Stimulated activated CD8-positive, alpha-beta memory T cell treated with anti-CD3 and anti-CD28 coated beads, Interleukin-12 subunit alpha, Interleukin-12 subunit beta, amount 100 ng/mL, for 24 hours (primary cell): ENCODE measurements at regions not wholly inside any gene's neighbourhood (a gene's known extent, or its start where the extent isn't known, plus 50 kb on each side); places are given as distances from the start of the nearest gene placed in this dataset.
"Not testable (repeated sequence)": the region's sequence is repeated elsewhere in the genome, so short reads cannot be mapped to it uniquely, and the experiment has no call there.

Experiments used
- DNase-seq: peaks from one replicate; pipeline ENCODE4 v3.0.0-alpha.2; 2020; ENCODE audit errors: extremely low read depth

DNA sequence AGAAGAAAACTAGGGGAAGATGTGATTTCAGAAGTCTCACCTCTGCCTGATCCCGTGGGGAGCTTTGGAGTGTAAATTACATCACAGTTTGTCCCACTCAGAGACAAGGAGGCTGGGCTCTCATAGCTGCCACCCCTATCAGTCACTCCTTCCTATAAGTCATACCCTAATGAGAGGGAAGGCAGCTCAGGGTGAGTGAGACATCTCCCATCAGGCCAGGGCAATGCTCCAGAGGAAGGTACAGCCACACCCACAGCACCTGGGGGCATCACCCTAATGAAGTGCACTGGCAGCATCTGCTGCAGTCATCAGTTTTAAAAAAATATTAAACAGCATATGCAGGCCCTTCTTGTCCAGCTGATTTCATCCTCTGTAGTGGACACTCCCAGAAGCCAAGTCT, 223.1 kb upstream of the NBPF12 start:
- DNase-seq, result not testable (repeated sequence)

DNA sequence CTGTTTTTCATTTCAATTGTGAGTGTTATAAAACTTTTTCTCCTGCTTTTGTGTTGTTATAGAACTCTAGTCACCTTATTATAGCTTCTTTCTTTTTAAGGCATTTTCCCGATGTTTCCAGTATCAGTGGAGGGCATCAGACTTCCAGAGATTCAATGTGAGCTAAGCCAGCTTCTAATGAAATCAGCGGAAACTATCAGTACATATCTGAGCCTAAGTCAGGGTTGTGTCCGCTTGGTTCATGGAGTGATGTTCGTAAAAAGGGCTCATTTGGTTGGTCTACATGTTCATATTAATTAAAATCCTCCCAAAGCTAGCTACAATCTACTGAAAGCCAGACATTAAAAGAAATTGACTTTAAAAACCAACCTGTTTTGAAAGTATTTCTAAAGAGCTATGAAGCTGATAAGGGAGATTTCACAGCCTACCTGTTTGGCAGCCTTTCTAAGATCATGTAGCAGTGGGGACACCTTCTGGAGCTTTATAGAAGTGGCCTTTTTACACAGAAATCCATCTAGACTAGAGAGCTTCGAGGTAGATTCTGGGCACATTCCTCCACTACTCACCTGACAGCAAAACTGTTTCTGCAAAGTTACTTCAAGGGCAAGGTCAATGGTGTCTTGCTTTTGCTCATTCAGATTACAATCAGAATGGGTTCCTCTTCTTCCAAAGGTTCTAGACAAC, 227.1 kb upstream of the NBPF12 start:
- not testable (repeated sequence) for DNase-seq

DNA sequence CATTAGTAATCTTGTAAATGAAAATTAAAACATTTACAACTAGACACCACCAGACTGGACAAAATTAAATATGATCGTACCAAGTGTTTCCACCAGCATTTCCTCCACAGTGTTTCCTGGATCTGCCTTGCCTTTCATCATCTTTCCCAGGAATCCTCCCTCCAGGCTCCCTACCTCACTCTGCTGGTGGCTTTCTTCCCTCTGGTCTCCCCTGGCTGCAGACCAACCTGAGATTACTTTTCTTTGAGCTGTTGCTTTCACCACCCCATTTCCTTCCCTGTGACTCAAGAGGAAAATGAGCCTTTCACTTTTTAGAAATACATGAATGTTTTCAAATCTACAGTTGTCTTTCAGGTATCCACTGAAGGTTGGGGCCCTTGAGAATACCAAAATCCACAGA, 228.8 kb upstream of the NBPF12 start:
- DNase-seq, result not testable (repeated sequence)

DNA sequence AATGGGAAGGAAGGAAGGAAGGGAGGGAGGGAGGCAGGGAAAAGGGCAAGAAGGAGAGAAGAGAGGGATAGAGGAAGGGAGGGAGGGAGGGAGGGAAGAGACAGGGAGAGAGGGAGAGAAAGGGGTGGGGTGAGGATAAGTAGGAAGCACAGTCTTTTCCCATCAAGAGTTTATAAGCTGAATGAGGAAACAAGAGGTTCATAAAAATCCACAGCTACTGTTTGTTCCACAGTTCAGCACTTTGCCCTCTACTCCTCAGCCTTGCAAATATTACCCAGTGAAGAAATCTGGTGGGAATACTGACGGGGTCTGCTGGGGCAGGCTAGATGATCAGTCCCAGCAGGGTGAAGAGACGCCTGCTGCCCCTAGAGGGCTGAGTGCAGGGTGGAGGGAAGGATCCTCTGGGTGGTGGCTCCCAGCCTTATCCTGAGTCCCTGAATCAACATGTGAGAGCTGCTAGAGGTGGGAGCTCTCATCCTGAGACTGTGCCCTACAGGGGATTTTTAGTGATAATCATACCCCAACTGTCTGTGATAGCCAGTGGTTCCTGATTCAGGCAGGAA, 233.9 kb upstream of the NBPF12 start:
- not testable (repeated sequence) for DNase-seq

DNA sequence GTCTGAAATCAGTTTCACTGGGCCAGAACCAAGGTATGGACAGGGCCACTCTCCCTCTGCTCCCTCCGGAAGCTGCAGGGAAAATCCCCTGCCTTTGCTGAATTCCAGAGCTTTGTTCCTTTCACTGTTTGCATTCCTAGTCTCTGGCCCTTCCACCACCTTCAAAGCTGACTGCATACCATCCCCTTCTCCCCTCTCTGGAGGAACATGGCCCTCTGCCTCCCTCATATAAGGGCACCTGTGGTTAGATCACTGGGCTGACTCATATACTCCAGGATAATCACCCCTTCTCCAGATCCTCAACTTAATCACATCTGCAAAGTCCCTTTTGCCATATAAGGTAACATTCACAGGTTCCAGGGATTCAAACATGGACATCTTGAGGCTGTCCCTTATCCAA, 236.8 kb upstream of the NBPF12 start:
- DNase-seq, result not testable (repeated sequence)

DNA sequence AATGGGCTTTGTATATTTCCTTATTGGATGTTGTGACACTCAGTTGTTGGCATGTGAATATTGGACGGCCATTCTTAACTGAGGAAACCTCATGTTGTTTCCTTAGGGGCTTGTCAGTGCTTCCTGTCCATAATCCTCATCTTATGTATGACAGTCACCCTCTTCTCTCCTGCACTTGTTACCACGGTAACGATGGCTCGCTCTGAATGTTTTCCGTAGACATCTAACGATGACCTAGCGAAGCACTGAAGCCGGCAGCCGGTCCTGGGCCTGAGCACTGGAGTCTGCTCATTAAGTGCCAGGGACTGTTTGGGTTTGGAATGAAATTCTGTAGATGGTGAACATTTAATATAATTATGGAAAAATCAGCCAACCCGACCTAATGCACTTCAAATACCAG, 242.7 kb upstream of the NBPF12 start:
- DNase-seq, result not testable (repeated sequence)

DNA sequence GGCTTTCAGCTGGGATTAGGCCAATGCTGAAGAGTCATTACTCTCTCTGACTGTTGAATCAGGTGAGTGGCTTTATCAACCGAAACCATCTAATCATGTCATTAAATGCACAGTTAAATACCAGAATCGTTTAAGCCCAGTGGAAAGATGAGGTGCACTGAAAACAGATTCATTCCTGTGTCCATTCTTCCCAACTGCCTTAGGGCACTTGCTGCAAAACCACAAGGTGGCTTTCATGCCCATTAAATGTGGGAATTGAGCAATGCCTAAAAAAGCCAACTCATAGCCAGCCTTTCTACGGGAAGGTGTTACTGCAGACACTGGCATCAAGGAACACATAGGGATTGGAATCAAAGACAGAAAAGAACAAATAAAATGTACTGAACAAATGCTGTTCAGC, 246.3 kb upstream of the NBPF12 start:
- not testable (repeated sequence) for DNase-seq

DNA sequence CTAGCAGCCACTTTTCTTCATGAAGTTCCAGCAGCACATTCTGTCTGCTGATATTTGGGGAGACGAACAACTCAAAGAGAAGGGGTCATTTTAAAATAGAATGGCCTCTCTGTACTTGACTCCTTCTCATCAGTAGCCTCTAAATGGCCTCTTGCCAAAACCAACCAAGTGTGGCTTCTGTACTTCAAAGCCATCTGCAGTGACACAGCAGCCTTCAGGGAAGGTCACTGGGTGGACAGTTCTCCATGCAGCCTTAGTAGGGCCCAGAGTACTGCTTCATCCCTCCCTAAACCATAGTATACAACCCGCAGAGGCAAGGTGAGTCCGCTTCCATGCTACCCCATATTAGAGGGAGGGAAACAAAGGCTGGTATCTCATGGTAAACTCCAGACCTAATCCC, 249.2 kb upstream of the NBPF12 start:
- DNase-seq, result not testable (repeated sequence)

DNA sequence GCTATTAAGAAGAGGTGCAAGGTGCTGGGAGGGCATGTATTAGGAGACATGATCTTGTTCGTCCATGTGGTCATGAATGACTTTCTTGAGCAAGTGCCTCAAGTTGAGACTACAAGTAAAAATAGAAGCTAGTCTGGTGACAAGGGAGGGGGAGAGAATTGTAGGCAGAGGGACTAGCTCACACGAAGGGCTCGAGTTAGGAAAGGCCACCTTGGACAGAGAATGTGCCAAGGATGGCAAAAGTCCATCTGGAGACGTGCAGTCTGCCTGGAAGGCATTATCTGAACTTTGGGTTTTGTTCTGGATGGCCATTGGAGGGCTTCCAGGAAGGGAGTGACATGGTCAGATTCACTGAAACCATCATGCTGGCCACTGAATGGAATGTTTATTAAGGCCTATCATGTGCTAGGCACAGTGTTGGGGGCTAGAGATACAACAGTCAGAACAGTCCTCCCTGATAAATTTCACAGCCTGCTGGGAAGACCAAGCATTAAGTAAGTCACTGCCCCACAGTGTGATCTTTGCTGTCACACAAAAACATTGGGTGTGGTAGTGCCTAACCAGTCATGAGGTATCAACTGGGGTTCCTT, 251.3 kb upstream of the NBPF12 start:
- not testable (repeated sequence) for DNase-seq

DNA sequence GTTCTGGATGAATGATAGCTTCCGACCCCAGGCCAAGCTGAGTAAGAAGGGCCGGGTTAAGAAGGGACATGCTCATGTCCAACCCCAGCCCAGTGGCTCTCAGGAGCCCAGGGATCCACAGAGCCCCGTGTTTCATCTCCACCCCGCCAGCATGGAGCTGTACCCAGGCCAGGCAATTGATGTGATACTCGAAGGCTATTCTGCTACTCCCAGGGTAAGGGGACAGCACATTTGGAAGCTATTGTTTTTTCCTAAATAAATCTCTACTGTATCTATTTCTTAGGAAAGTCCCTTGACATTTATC, 255.0 kb upstream of the NBPF12 start:
- DNase-seq, result not testable (repeated sequence)

DNA sequence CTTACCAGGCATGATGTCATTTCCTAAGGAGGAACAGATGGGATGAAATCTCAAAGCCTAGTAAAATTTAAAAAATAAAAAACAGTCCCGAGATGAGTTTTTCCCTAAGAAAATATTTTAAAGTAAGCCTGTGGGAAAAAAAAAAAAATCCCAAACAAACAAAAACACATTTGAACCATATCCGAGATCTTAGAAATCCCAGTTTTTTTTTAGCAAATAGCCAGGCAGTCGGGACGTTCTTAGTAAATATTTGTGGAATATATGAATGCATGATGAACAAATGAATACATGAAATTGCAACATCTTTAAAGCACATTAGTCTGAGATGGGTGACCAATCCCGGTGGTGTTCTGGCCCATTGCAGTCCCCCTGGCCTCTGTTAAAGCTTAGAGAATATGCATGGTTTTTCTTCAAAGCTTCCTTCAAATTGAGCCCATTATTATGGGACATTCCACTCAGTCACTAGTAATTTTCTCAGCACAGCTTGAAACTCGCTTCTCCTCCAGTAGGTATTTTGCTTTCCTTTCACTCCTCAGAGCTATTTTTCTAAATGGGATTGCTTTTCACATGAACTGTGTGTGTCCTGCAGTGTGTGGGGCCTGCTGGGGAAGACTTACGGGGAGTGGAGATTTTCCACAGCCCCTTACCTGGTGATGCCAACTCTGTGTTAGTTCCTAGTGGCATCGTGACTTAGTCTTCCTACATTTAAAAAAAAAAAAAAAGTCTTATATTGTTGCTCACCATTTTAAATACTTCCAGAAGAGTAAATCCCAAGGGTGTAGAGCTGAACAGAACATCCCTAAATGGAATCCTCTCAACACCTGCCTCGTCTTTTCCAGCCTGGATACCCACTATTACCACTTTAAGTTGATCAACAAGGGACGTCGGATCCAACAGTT, 255.6 kb upstream of the NBPF12 start:
- not testable (repeated sequence) for DNase-seq

DNA sequence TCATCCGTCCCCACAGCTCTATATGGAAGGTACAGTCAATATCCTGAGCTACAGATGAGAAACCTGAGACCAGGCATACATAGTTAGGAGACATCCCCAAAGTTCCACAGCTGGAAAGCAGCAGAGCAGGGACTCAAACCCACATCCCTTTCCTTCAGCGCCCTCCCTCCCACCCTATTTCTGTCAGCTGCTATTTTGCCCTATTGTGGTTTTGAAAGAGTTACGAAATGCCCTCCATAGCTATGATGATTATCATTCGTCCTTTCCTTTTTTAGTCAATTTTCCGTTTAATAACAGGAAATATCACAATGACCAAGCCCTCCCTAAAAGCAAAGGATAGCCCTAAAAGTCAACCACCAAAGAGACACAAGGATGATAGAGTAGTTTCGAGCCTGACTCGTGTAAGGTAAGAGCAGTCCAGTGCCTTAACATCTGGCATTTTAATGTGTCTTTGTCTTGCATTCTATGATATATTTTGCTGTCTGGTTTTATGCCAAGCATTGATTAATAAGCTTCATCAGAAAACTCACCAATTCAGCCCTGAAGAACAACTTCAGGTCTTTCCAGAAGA, 264.3 kb upstream of the NBPF12 start:
- DNase-seq, result not testable (repeated sequence)

DNA sequence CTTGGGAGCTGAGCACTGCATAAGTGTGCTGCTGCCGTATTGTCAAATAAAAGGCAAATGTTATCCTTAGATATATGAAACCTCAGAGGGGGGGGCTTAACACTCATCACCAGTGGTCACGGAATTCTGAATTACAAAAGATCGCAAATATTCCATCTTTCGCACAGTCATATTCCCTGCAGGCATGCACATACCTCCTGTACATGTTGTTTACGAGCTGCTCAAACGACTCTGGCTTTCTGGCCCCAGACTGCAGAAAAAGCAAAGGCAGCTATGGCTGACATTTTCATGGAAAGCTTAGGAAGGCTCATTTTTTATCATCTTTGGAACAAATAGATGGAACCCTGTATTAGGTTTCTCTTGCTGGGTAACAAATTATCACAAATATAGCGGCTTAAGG, 265.5 kb upstream of the NBPF12 start:
- DNase-seq, result not testable (repeated sequence)

DNA sequence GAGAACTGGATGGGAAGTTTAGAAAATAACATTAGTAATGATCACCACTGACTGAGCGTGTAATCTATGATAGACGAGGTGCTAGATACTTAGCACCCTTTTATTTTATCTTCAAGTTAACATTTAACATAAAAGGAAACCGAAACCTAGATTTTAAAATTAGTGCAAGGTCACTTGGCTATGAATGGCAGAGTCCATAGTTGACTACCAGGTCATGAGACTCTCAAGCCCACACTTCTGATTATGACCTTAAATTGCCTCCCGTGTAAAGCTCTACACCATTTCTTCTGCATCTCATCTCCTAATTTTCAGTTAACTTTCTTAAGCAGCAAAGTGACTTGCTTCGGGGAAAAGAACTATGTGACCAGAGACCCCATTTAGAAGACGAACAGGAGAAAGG, 266.5 kb upstream of the NBPF12 start:
- not testable (repeated sequence) for DNase-seq

DNA sequence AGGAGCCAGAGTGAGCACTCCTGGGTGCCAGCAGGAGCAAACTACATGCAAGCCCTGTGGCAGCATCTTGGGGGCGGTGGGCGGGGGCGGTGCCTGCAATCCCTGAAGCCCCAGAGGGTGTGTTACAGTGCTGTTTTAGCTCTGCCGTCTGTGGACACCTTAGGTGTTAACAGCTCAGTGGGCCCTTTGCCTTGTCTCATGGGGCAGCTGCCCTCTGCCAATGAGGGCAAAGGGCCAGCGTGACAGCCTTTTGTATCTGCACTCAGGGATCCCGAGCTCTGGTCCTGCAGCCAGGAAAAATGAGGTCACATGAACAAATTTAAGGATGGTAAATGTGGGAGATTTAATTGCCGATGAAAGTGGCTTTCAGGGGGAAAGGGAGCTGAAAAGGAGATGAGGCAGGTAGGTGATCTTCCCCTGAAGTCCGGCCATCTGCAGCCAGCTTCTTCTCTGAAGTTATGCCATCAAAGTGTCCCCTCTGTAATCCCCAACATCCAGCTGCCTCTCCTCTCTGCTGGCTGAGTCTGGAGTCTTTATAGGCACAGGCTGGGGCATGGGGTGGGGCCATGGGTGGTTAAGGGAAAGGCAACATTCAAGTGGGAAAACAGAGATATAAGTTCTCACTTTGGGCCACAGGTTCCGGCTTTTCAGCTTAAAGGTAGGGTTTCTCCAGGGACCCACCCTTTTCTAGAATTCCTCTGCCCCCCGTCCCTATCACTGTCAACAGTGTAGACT, 267.1 kb upstream of the NBPF12 start:
- DNase-seq, result not testable (repeated sequence)

DNA sequence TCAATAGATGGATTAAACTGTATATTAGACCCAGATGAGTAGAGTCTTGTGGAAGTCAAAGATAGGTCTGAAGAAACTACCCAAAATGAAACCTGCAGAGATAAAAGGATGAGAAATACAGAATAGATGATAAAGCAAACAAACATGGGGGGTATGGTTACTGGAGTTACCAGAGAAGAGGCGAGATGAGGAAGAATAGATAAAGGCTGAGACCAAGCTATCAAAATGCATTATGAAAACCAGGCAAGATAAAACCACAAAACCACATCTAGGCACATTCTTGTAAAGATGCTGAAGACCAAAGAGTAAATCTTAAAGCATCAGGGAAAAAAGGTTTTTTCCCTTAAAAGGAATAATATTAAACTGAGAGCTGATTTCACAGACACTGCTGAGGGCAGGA, 271.8 kb upstream of the NBPF12 start:
- not testable (repeated sequence) for DNase-seq

DNA sequence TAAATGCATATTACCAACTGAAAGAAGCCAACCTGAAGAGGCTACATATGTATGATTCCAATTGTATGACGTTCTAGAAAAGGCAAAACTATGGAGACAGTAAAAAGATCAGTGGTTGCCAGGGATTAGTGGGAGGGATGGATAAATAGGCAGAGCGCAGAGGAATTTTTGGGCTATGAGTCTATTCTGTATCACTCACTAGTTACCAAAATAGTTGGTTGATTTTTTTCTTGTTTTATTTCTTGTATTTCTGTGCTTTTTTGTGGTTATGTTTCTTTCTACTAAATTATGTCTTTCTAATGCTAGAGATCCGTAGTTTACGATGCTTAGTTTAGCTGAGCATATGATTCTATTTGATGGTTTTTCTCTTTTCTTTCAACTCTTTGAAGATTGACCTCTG, 277.9 kb upstream of the NBPF12 start:
- DNase-seq, result not testable (repeated sequence)

DNA sequence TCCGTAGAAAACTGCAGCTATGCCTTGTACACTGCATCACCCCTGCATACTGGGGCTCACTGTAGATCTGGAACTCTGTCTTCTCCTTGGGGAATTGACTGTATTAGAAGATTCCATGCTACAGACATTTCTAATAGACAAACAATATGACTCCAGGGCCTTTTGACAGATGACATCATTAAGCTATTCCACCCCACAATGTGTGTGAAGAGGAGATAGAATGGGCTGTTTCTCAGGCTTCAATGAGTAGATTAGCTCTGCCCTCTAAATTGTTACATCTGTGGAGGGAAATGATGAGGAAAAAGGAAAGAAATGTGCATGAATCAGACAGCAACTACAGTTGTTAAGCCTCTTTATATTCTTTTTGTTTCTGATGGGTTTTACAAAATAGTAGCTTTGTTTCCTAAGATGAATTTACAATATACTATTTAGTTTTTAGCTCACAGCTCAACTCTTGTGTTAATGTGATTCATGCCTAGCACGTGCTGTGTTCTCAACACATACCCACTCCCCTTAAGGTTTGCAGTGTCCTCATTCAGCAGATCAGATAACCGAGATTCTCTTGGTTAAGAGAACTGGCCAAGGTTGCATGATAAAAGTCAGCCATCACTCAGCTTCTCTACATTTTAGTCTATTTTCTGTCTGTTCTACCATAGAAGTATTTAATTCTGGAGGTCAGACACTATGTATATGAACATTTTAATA, 281.6 kb upstream of the NBPF12 start:
- not testable (repeated sequence) for DNase-seq

DNA sequence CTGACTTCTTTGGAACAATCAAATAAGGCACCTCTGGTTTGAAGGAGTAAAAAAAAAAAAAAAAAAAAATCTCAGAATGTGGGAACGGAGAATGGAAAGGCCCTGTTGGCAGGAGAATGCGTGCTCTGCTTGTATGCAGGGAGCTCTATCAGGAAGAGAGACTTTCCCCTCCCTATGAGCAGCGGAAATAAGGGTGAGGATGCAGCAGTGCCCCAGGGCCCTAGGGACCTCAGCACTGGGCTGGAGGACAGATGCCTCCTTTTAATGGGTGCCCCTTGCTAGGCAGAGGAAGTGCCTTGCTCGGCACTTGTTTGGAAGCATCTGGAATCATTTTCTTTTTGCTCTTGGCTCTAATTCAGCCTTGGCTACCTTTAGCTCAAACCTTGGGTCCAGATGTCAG, 283.4 kb upstream of the NBPF12 start:
- not testable (repeated sequence) for DNase-seq

DNA sequence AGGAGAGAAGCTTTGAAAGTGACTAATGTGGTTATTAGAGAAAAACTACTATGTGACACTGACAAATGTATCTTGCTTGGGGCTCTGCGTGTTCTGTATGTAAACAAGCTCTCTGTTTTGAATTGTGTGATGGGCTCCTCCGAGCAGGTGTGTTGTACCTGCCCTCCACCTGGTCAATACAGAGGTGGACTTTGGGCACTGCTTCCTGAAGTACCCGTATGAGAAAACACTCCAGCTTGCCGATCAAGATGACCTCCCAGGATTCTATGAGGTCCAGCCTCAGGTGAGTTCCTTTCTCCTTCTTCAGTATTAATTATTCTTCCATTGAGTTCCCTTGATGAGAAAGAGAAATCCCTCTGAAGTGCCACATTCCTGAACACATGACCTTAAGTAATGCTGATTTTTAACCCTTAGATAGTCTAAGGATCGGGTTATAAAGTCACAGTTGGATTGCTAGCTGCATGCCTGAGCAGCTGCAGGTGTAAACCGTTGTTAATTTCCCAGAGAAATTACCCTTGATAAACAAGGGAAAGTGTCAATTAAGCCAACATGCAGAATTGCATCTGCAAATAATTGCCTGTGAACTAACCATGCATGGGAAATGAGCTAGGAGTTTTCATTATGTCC, 292.0 kb upstream of the NBPF12 start:
- not testable (repeated sequence) for DNase-seq
